HG02571 (cell line): ENCODE measurements at regions not wholly inside any gene's neighbourhood (a gene's known extent, or its start where the extent isn't known, plus 50 kb on each side); places are given as distances from the start of the nearest gene placed in this dataset.
A peak's percentile ranks its signal among the peaks of the same experiment; 100 is the strongest.

ENCODE experiments used
- ATAC-seq: cut with Tn5 transposase; IDR thresholded peaks from one replicate; pipeline ENCODE4 v1.9.1; 2021; ENCODE audit warnings: mild to moderate bottlenecking, moderate library complexity; ENCODE audit not compliant: unreplicated experiment

DNA sequence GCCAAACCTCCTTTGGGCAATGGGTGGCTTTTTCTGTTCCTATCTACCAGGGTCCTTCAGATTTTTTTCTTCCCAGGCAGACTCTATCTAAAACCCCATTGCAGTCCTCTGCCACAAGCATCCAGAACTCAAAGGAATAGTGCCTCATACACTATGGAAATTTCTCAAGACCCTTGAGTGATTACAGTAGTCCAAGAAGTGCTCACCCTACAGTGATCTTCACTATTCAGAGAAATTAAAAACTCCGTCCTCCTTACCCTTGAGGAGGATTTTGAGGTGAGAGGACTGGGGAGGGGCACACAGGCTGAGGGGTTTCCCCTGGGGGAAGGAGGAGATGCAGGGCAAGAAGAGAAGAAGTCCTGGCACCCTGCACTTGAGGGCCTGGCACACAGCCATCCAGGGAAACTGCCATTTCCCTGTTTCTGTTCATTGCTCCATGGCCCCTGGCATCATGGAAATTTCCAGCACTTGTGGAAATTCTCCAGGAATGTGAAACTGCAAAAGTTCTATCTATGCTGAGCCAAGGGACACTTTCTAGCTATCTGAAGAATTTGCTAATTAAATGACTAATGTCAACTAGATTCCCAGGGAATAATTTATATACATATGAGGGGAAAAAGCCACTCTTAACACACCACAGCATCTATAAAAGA lies 102.5 kb upstream of the ATP1B1 start:
- no peak for ATAC-seq

- ATAC-seq: no peak
These were observed 100.7 kb upstream of the ATP1B1 start for GRCh38 chr1:169005776-169006175.

GRCh38 chr1:169009666-169010065 lies 96.8 kb upstream of the ATP1B1 start:
- no peak for ATAC-seq

DNA sequence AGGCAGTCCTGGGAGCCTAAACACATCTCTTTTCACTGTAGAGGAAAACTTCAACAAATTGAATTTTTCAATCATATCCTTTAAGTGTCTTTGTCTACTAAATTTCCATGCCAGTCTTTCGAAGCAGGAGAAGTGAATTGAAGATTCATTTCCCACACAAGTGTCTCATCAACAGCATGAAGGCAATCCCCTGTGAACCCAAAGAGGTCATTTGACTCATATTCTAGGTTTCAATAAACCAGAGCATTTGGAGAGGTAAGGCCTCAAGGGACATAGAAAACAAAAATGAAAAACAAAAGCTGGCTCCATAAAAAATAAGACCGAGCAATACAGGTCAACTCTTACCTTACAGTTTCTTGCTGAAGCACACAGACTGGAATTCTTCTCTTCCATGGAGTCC lies 94.1 kb upstream of the ATP1B1 start:
- peak; percentile 65 for ATAC-seq

DNA sequence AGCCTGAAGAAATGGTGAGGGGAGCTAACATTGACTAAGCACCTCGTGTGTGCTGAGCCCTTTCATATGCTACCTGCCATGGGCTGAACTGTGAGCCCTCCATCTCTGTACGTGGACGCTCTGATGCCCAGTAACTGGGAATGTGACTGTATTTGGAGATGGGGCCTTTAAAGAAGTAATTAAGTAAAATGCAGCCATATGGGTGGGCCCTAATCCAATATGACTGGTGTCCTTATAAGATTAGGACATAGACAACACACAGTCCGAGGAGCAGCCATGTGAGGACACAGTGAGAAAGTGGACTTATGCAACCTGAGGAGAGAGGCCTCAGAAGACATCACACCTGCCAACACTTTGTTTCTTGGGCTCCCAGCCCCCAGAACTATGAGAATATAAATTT lies 92.7 kb upstream of the ATP1B1 start:
- no peak for ATAC-seq

GRCh38 chr1:169015464-169015863 lies 91.0 kb upstream of the ATP1B1 start:
- no peak for ATAC-seq

DNA sequence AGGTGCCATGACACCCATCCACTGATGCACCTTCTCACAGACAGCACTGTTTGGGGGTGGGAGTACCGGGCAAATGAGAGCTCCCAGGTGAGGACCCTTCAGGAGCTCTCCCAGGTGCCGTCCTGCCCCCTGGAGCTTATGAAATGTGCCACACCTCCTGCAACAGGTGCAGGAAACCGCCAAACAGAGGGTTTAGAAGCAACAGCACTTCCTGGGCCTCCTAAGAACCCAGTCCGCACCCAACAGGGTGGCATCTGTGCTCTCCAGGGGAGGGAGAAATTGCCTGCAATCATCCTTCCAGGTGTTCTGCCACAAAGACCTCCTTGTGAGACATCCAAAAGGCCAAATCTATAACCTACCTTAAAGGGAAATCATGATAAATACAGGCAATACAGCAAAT lies 87.7 kb upstream of the ATP1B1 start:
- ATAC-seq: no peak

GRCh38 chr1:169019419-169020058 lies 87.0 kb upstream of the ATP1B1 start:
- no peak for ATAC-seq

DNA sequence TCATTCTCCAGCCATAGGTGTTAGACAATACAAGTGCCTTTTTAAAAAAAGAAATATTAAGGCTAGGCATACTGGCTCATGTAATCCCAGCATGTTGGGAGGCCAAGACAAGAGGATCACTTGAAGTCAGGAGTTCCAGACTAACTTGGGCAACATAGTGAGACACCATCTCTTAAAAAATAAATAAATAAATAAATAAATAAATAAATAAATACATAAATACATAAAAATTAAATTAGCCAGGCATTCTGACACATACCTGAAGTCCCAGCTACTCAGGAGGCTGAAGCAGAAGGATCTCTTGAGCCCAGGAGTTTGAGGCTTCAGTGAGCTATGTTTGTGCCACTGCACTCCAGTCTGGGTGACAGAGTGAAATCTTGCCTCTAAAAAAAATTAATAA lies 85.8 kb upstream of the ATP1B1 start:
- ATAC-seq: no peak

- ATAC-seq: no peak
These were observed 83.8 kb upstream of the ATP1B1 start for GRCh38 chr1:169022648-169023047.

DNA sequence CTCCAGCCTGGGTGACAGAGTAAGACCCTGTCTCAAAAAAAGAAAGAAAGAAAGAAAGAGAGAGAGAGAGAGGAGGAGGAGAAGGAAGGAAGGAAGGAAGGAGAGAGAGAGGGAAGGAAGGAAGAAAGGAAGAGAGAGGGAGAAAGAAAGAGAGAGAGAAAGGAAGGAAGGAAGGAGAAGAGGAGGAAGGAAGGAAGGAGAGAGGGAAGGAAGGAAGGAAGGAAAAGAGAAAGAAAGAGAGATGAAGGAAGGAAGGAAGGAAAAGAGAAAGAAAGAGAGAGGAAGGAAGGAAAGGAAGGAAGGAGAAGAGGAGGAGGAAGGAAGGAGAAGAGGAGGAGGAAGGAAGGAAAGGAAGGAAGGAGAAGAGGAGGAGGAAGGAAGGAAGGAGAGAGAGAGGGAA lies 82.2 kb upstream of the ATP1B1 start:
- ATAC-seq: no peak

DNA sequence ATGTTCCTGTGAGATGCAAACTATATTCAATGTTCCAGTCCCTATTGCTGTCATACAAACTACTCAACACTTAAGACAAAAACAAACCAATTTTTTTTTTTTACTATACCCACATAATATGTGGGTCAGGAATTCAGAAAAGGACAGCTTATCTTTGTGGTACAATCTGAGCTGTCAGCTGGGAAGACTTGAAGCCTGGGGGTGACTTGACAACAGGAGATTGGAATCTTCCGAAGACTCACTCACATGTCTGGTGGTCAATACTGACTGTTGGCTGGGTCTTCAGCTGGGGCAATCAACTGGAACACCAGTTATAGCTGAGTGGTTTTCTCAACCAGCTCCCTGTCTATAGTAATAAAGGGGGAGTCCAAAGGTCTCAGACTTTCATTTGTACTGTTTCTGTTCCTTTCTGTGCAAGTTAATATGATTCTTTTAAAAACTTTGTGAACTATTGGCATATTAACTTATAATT lies 81.7 kb upstream of the ATP1B1 start:
- ATAC-seq: peak; percentile 87

DNA sequence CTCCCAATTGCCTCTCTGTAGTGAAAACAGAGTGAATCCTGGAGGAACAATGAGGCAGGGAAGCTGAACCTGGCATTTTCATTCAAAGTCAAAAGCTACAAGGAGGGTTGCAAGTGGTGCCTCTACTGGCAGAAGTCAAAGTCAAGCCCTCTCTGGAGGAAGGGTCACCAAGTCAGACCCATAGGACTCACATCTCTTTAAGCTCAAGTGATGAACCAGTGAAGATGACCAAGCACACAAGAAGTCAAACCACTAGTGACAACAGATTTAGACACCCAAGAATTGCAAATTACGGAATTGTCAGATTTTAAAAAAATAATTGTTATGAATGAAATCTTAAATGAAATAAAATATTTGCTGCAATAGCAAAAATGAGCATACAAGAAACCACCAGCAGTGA lies 81.1 kb upstream of the ATP1B1 start:
- ATAC-seq: no peak

- no peak for ATAC-seq
These were observed 78.7 kb upstream of the ATP1B1 start for GRCh38 chr1:169027607-169028320.

DNA sequence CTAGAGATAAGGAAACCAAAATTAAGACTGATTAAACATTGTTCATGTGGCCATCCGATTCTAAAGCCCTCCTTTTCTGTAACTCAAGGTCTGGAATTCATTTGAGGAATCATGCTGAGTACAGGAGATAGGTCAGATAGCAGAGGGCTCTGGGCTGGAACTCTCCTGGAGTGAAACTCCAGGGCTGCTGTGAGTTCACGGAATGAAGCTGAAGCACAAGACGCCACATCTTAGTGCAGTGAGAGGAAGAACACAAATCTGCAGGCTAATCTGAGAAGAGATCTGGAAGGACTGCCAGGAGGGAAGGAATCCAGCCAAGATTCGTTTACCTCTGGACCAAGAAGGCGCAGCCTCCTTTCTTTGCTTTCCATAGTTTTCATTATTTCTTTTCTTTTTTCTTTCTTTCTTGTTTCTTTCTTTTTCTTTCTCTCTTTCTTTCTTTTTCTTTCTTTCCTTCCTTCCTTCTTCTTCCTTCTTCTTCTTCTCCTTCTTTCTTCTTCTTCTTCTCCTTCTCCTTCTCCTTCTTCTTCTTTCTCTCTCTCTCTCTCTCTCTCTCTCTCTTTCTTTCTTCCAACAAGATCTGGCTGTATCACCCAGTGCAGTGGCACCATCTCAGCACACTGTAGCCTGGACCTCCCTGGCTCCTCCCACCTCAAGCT lies 74.8 kb upstream of the ATP1B1 start:
- ATAC-seq: no peak

DNA sequence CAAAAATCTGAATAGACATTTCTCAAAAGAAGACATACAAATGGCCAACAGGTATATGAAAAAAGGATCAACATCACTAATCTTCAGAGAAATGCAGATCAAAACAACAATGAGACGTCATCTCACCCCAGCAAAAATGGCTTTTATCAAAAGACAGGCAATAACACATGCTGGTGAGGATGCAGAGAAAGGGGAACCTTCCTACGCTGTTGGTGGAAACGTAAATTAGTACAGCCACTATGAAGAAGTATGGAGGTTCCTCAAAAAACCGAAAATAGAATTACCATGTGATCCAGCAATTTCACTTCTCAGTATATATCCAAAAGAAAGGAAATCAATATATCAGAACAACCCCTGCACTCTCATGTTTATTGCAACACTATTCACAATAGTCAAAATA lies 65.1 kb upstream of the ATP1B1 start:
- no peak for ATAC-seq

DNA sequence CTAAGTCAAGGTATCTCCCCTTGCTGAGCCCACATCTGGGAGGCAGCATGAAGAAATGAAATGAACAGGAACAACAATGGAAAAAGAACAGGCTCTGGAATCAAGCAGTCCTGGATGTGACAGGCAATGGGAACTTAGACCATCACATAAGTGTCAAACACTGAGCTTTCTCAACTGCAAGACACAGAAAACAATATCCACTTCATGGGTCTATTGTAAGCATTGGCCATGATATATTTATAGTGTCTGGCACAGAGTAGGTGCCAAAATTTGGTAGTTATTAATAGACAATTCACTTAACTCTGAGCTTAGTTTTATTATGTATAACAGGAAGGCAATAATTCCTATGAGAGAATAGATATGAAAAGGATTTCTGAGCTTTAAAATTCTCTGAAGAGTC lies 64.1 kb upstream of the ATP1B1 start:
- no peak for ATAC-seq

- peak; percentile 1 for ATAC-seq
These were observed 62.7 kb upstream of the ATP1B1 start for GRCh38 chr1:169043823-169044222.

DNA sequence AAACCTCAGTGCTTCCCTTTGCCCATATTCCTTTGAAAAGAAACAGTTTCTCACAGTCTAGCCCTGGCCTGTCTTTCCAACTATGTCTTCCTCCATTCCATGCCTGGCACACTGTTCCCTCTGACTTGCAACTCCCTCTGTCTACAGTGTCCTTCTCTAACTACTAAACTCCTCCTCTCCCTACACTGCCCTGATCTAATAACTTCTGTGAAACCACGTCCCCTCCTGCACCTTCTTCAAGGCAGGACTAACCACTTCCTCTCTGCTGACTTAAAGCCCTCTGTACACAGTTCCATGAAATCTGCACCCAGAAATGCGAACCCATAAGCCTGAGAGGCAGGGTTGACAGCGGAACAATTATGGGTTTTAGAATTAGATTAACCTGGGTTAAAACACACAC lies 62.2 kb upstream of the ATP1B1 start:
- ATAC-seq: peak; percentile 81

DNA sequence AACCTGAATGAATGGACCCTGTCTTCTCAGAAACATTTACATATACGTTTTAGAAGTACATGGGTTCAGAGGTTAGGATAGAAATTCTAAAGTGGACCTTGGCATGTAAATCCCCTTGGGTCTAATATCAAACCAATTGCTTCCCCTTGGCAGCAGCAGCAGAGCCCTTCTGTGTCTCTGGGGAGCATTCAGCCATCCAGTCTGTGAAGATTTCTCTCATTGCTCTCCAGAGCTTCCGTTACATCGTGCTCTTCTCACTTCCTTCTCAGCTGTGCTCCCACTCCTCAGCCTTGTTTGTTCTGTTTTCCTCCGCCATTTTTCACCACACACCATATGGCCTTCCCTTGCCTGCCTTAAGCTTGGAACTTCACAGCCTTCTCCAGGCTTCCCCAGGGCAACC lies 61.5 kb upstream of the ATP1B1 start:
- ATAC-seq: no peak

- ATAC-seq: no peak
These were observed 59.8 kb upstream of the ATP1B1 start for GRCh38 chr1:169046671-169047070.

GRCh38 chr1:169047074-169047473 lies 59.4 kb upstream of the ATP1B1 start:
- ATAC-seq: no peak
